ENCODE measurements at regions not wholly inside any gene's neighbourhood (a gene's known extent, or its start where the extent isn't known, plus 50 kb on each side); places are given as distances from the start of the nearest gene placed in this dataset.
A peak's percentile ranks its signal among the peaks of the same experiment; 100 is the strongest.

- WGBS, 2 donors: 78 to 86% methylated on average over 9 of the region's 9 CpGs
- Histone ChIP-seq H3K27ac (no peak overlapping the region), H3K4me1 (no peaks in the 10 kb centered on the region), H3K9me3 (no peaks in the 10 kb centered on the region), H3K27me3 (no peaks in the 10 kb centered on the region), H3K36me3 (no peaks in the 10 kb centered on the region), H3K4me3 (no peak overlapping the region)
- TF ChIP-seq, protein P1, sequence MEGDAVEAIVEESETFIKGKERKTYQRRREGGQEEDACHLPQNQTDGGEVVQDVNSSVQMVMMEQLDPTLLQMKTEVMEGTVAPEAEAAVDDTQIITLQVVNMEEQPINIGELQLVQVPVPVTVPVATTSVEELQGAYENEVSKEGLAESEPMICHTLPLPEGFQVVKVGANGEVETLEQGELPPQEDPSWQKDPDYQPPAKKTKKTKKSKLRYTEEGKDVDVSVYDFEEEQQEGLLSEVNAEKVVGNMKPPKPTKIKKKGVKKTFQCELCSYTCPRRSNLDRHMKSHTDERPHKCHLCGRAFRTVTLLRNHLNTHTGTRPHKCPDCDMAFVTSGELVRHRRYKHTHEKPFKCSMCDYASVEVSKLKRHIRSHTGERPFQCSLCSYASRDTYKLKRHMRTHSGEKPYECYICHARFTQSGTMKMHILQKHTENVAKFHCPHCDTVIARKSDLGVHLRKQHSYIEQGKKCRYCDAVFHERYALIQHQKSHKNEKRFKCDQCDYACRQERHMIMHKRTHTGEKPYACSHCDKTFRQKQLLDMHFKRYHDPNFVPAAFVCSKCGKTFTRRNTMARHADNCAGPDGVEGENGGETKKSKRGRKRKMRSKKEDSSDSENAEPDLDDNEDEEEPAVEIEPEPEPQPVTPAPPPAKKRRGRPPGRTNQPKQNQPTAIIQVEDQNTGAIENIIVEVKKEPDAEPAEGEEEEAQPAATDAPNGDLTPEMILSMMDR (IDR thresholded peaks at IDR 0.05): no peak
- FAIRE-seq (no peak), DNase-seq (no peak), ATAC-seq (no peak)
- intact Hi-C loops (cut with DNase I): no loop called here
Measured at GRCh38 chr7:68266004-68266579, 1269.5 kb downstream of the TYW1 start.

GRCh38 chr7:68267486-68267885 is 1270.9 kb downstream of the TYW1 start:
- H3K4me3 ChIP-seq: no peak overlapping the region
- intact Hi-C loops (cut with DNase I): no loop called here
- H3K27me3 ChIP-seq: no peaks in the 10 kb centered on the region
- WGBS, 2 donors: 19 to 36% methylated on average over 2 of the region's 2 CpGs
- DNase-seq (no peak), ATAC-seq (no peak), FAIRE-seq (no peak)
- TF ChIP-seq, protein P1 (IDR thresholded peaks at IDR 0.05): no peak
- no peaks in the 10 kb centered on the region for H3K9me3 ChIP-seq
- H3K36me3 ChIP-seq: no peaks in the 10 kb centered on the region
- H3K4me1 ChIP-seq: no peaks in the 10 kb centered on the region
- H3K27ac ChIP-seq: no peak overlapping the region

DNA sequence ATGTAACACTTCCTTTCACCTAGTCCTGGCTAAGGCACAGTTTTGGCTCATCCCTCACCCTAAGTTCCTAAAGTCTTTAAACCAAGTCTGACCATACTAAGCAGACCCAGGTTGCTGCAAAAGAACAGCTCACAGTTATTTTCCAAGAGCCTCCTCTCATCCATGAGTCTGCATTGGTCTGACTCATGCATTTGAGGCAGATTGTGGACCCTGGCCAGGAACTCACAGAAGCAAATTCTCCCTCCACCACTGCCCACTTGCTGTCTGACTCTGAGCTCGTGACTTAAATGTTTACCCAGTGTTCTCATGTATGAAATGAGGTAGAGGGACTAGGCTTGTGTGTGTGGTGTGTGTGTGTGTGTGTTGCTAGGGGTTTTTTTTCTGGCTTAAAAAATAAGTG is 1272.8 kb downstream of the TYW1 start:
- DNase-seq (peak in 1 of 6 donors; percentile 26), FAIRE-seq (no peak), ATAC-seq (peak in 3 of 4 donors; percentile 57 to 80 (median 63))
- Histone ChIP-seq H3K4me3 (no peak overlapping the region), H3K4me1 (no peaks in the 10 kb centered on the region), H3K9me3 (no peaks in the 10 kb centered on the region), H3K36me3 (no peaks in the 10 kb centered on the region), H3K27me3 (no peaks in the 10 kb centered on the region), H3K27ac (no peak overlapping the region)
- WGBS, 2 donors: 5 to 13% methylated on average over 1 of the region's 1 CpG
- TF ChIP-seq, protein P1 (IDR thresholded peaks at IDR 0.05): no peak
- intact Hi-C loops (cut with DNase I): no loop called here

- TF ChIP-seq, protein P1 (IDR thresholded peaks at IDR 0.05): no peak
- H3K27me3 ChIP-seq: no peaks in the 10 kb centered on the region
- no peak for ATAC-seq
- H3K4me1 ChIP-seq: no peaks in the 10 kb centered on the region
- no peaks in the 10 kb centered on the region for H3K9me3 ChIP-seq
- no peak for DNase-seq
- FAIRE-seq: no peak
- H3K36me3 ChIP-seq: no peaks in the 10 kb centered on the region
- H3K4me3 ChIP-seq: no peak overlapping the region
- intact Hi-C loops (cut with DNase I): no loop called here
- H3K27ac ChIP-seq: no peak overlapping the region
- WGBS, 2 donors: 54 to 74% methylated on average over 1 of the region's 1 CpG
Measured at GRCh38 chr7:68272507-68272906, 1275.9 kb downstream of the TYW1 start.

GRCh38 chr7:68276725-68277124 is 1280.1 kb downstream of the TYW1 start:
- no peaks in the 10 kb centered on the region for H3K4me1 ChIP-seq
- no peak for ATAC-seq
- no peaks in the 10 kb centered on the region for H3K9me3 ChIP-seq
- no peak overlapping the region for H3K4me3 ChIP-seq
- no peak for DNase-seq
- H3K27ac ChIP-seq: no peak overlapping the region
- 50 to 54% methylated on average over 7 of the region's 7 CpGs for WGBS, 2 donors
- intact Hi-C loops (cut with DNase I): no loop called here
- no peaks in the 10 kb centered on the region for H3K36me3 ChIP-seq
- no peak for FAIRE-seq
- no peaks in the 10 kb centered on the region for H3K27me3 ChIP-seq
- TF ChIP-seq, protein P1 (IDR thresholded peaks at IDR 0.05): no peak

All from pancreas (tissue), 10 donors.